Loucy (cell line): ENCODE measurements at regions not wholly inside any gene's neighbourhood (a gene's known extent, or its start where the extent isn't known, plus 50 kb on each side); places are given as distances from the start of the nearest gene placed in this dataset.

ENCODE experiments used
- H2AFZ ChIP-seq: fragments of 200-600 bp; sonication (generic); 2 replicates; pipeline ENCODE4 v1.6.0; 2016; ENCODE audit warnings: antibody characterized with exemption, mild to moderate bottlenecking, low read length, moderate library complexity
- H3F3A ChIP-seq: fragments of 200-600 bp; 2 replicates; pipeline ENCODE4 v1.6.0; 2016; ENCODE audit warnings: antibody characterized with exemption, low read depth, mild to moderate bottlenecking
- H3K27me3 ChIP-seq: fragments of 200-600 bp; sonication (generic); 2 replicates; pipeline ENCODE4 v1.6.1; 2014; ENCODE audit warnings: low read length, mild to moderate bottlenecking; ENCODE audit not compliant: insufficient read depth, poor library complexity, severe bottlenecking
- H3K36me3 ChIP-seq: fragments of 200-600 bp; sonication (generic); 2 replicates; pipeline ENCODE4 v1.6.1; 2016; ENCODE audit warnings: low read length; ENCODE audit not compliant: insufficient read depth
- H3K4me1 ChIP-seq: fragments of 200-600 bp; sonication (generic); 2 replicates; pipeline ENCODE4 v1.5.1; 2014; ENCODE audit warnings: low read length, mild to moderate bottlenecking; ENCODE audit not compliant: insufficient read depth, poor library complexity, severe bottlenecking
- H3K4me2 ChIP-seq: fragments of 200-600 bp; sonication (generic); 2 replicates; pipeline ENCODE4 v1.6.0; 2014; ENCODE audit warnings: antibody characterized with exemption, low read length, low read depth, mild to moderate bottlenecking; ENCODE audit not compliant: poor library complexity, severe bottlenecking
- H3K4me3 ChIP-seq: fragments of 200-600 bp; sonication (generic); 2 replicates; pipeline ENCODE4 v1.5.1; 2014; ENCODE audit warnings: low read length, mild to moderate bottlenecking, mixed read lengths; ENCODE audit not compliant: poor library complexity, severe bottlenecking
- H3K79me2 ChIP-seq: fragments of 200-600 bp; sonication (generic); 2 replicates; pipeline ENCODE4 v1.6.1; 2014; ENCODE audit warnings: low read length; ENCODE audit not compliant: insufficient read depth
- H3K9ac ChIP-seq: fragments of 200-600 bp; sonication (generic); 2 replicates; pipeline ENCODE4 v1.6.0; 2014; ENCODE audit warnings: mild to moderate bottlenecking, low read depth, low read length, moderate library complexity; ENCODE audit not compliant: poor library complexity, severe bottlenecking
- H3K9me2 ChIP-seq: fragments of 200-600 bp; sonication (generic); replicated peaks from 2 replicates; pipeline ENCODE4 v1.6.1; 2016; ENCODE audit warnings: low read depth, low read length, mixed read lengths
- H3K9me3 ChIP-seq: fragments of 200-600 bp; sonication (generic); 2 replicates; pipeline ENCODE4 v1.6.1; 2014; ENCODE audit warnings: mild to moderate bottlenecking, antibody characterized with exemption, low read length, low read depth; ENCODE audit not compliant: insufficient read depth
- H4K20me1 ChIP-seq: fragments of 200-600 bp; sonication (generic); 2 replicates; pipeline ENCODE4 v1.6.0; 2014; ENCODE audit warnings: antibody characterized with exemption, low read length, mild to moderate bottlenecking; ENCODE audit not compliant: insufficient read depth, poor library complexity, severe bottlenecking
- CTCF ChIP-seq: fragments of 200-600 bp; sonication (generic); conservative IDR thresholded peaks from 2 replicates; pipeline ENCODE4 v1.5.1; 2014; ENCODE audit warnings: mild to moderate bottlenecking, antibody characterized with exemption, low read length
- EZH2phosphoT487 ChIP-seq: fragments of 200-600 bp; IDR thresholded peaks from 2 replicates; pipeline ENCODE4 v1.6.1; 2018; ENCODE audit warnings: antibody characterized with exemption, mild to moderate bottlenecking, moderate library complexity, borderline replicate concordance

DNA sequence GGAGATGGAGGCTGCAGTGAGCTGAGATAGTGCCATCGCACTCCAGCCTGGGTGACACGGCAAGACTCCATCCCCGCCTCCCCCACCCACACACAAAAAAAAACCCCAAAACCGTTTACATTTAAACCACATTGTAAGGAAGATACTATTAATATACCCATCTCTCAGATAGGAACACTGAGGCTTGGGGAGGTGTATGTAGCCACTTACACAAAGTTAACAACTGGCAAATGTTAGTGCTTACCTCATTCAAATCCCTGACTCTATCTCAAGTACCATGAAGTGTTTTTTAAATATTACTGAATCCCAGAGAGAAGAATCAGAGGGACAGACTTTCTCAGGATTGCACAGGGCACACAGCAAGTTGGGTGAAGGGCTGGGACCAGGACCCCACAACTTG, 164.5 kb downstream of the MIAT start:
- Histone ChIP-seq H4K20me1 (no peaks in the 10 kb centered on the region), H3K79me2 (no peaks in the 10 kb centered on the region), H3K9me3 (no peaks in the 10 kb centered on the region), H2AFZ (no peak overlapping the region), H3K4me1 (no peaks in the 10 kb centered on the region), H3K9ac (no peak overlapping the region), H3K4me3 (no peak overlapping the region), H3K9me2 (no peaks in the 10 kb centered on the region), H3K4me2 (no peak overlapping the region), H3K27me3 (no peaks in the 10 kb centered on the region), H3K36me3 (no peaks in the 10 kb centered on the region), H3F3A (no peaks in the 10 kb centered on the region)
- TF ChIP-seq CTCF, result no peak
- TF ChIP-seq EZH2phosphoT487, result no peak

DNA sequence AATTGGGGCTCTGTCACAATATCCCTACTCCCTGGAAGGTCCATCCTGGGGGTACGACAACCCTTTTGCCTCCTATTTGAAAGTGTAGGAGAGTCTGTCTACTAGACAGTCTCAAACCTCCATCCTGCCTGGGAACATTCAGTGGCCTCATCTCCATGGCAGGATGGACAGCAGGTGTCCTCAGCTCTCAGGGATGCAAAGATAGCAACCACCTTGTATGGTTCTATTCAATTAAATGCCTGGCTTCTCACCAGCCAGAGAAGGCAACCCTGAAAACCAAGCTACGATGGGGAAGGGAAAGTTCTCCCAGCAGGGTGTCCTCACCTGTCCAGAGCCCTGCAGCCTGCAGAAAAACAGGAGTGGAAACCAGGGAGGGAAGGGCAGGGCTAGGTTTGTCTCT, 164.9 kb downstream of the MIAT start:
- Histone ChIP-seq H3F3A (no peaks in the 10 kb centered on the region), H3K4me2 (no peak overlapping the region), H3K79me2 (no peaks in the 10 kb centered on the region), H3K9me2 (no peaks in the 10 kb centered on the region), H4K20me1 (no peaks in the 10 kb centered on the region), H3K4me1 (no peaks in the 10 kb centered on the region), H3K36me3 (no peaks in the 10 kb centered on the region), H3K9ac (no peak overlapping the region), H3K4me3 (no peak overlapping the region), H3K27me3 (no peaks in the 10 kb centered on the region), H3K9me3 (no peaks in the 10 kb centered on the region), H2AFZ (no peak overlapping the region)
- no peak for TF ChIP-seq EZH2phosphoT487
- no peak for TF ChIP-seq CTCF

DNA sequence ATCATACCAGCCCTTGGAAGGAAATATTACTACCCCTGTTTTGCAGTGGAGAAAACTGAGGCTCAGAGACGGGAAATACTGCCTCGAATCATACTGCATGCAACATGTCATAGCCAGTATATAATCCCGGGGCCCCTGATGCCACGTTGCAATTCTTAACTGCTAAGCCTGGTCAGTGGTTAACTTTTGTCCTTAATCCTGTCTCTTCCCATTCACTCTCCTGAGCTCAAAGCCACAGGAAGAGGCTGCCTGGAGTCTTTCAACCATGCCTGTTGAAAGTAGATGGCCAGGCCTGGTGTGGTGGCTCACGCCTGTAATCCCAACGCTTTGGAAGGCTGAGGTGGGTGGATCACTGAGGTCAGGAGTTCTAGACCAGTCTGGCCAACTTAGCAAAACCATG, 166.6 kb downstream of the MIAT start:
- Histone ChIP-seq H4K20me1 (no peaks in the 10 kb centered on the region), H3K36me3 (no peaks in the 10 kb centered on the region), H3F3A (no peaks in the 10 kb centered on the region), H3K9ac (no peak overlapping the region), H3K9me3 (no peaks in the 10 kb centered on the region), H3K4me1 (no peaks in the 10 kb centered on the region), H3K27me3 (no peaks in the 10 kb centered on the region), H3K4me3 (no peak overlapping the region), H2AFZ (no peak overlapping the region), H3K9me2 (no peaks in the 10 kb centered on the region), H3K79me2 (no peaks in the 10 kb centered on the region), H3K4me2 (no peak overlapping the region)
- TF ChIP-seq EZH2phosphoT487 (no peak), CTCF (no peak)
